ENCODE measurements at regions not wholly inside any gene's neighbourhood (a gene's known extent, or its start where the extent isn't known, plus 50 kb on each side); places are given as distances from the start of the nearest gene placed in this dataset.
"Not testable (repeated sequence)": the region's sequence is repeated elsewhere in the genome, so short reads cannot be mapped to it uniquely, and the experiment has no call there.

GRCh38 chr13:40356458-40356857 is 310.0 kb downstream of the FOXO1 start:
- TF ChIP-seq CTCF, POLR2A (IDR thresholded peaks at IDR 0.05): not testable (repeated sequence)
